MM.1S (cell line): ENCODE measurements at regions not wholly inside any gene's neighbourhood (a gene's known extent, or its start where the extent isn't known, plus 50 kb on each side); places are given as distances from the start of the nearest gene placed in this dataset.

Experiments used
- EZH2 ChIP-seq: fragments of 300-600 bp; sonication (generic); optimal IDR thresholded peaks from 2 replicates; pipeline ENCODE3; 2017; ENCODE audit warnings: low read depth, mild to moderate bottlenecking, antibody characterized with exemption, low read length, mixed read lengths
- TF ChIP-seq, protein P1 (sequence below): fragments of 300-600 bp; sonication (generic); IDR thresholded peaks from 2 replicates; pipeline ENCODE4 v1.5.1; 2016; ENCODE audit warnings: antibody characterized with exemption, low read length, mixed read lengths

DNA sequence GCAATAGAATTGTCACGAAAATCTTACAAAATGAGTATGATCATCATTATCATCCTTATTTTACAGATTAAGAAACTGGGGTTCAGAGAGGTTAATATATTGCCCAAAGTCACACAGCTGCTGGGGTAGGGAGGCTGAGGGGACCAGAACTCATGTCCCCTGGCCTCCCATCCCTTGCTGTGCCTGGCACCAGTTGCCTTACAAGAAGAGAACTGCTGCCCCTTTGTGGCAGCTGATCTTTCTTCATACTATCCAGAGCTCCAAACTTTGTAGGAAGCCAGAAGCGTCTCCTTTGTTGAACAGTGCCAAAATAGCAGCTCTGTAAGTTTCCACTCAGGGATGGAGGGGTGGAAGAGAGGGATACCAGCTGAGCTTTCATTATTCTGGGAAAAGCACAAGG is 236.8 kb upstream of the TBC1D5 start:
- TF ChIP-seq, protein P1, sequence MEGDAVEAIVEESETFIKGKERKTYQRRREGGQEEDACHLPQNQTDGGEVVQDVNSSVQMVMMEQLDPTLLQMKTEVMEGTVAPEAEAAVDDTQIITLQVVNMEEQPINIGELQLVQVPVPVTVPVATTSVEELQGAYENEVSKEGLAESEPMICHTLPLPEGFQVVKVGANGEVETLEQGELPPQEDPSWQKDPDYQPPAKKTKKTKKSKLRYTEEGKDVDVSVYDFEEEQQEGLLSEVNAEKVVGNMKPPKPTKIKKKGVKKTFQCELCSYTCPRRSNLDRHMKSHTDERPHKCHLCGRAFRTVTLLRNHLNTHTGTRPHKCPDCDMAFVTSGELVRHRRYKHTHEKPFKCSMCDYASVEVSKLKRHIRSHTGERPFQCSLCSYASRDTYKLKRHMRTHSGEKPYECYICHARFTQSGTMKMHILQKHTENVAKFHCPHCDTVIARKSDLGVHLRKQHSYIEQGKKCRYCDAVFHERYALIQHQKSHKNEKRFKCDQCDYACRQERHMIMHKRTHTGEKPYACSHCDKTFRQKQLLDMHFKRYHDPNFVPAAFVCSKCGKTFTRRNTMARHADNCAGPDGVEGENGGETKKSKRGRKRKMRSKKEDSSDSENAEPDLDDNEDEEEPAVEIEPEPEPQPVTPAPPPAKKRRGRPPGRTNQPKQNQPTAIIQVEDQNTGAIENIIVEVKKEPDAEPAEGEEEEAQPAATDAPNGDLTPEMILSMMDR = no peak
- no peak for TF ChIP-seq EZH2
